ENCODE measurements at regions not wholly inside any gene's neighbourhood (a gene's known extent, or its start where the extent isn't known, plus 50 kb on each side); places are given as distances from the start of the nearest gene placed in this dataset.

DNA sequence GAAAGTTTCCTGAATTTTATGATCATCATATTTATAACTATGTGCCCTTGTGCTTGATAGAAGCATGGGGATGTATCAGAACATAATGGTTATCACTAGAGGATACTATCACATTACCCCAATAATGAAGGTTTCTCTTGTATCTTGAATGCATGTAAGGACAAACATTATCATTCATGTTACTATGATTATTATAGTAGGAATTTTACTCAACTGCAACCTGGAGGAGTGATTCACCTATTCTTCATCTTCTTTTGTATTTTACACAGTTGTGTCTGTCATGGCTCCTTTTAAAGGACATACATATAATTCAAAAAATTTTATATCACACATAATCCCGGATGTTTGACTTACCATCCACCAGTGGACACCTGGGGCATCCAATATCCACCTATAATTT, 143.8 kb upstream of the TMPRSS15 start:
- TF ChIP-seq, protein P1, sequence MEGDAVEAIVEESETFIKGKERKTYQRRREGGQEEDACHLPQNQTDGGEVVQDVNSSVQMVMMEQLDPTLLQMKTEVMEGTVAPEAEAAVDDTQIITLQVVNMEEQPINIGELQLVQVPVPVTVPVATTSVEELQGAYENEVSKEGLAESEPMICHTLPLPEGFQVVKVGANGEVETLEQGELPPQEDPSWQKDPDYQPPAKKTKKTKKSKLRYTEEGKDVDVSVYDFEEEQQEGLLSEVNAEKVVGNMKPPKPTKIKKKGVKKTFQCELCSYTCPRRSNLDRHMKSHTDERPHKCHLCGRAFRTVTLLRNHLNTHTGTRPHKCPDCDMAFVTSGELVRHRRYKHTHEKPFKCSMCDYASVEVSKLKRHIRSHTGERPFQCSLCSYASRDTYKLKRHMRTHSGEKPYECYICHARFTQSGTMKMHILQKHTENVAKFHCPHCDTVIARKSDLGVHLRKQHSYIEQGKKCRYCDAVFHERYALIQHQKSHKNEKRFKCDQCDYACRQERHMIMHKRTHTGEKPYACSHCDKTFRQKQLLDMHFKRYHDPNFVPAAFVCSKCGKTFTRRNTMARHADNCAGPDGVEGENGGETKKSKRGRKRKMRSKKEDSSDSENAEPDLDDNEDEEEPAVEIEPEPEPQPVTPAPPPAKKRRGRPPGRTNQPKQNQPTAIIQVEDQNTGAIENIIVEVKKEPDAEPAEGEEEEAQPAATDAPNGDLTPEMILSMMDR (IDR thresholded peaks at IDR 0.05 in 8 of 11, conservative IDR thresholded peaks at IDR 0.05 in 3 of 11): no peak
- no peak for TF ChIP-seq POLR2A (IDR thresholded peaks at IDR 0.05)
- TF ChIP-seq POLR2AphosphoS5 (IDR thresholded peaks at IDR 0.05): no peak
